SK-N-SH (cell line): ENCODE measurements at regions not wholly inside any gene's neighbourhood (a gene's known extent, or its start where the extent isn't known, plus 50 kb on each side); places are given as distances from the start of the nearest gene placed in this dataset.

Source experiments
- CTCF ChIA-PET: fragments of 300-600, 350-600 bp; formaldehyde crosslinking; extraction: SDS; loops from one replicate; lab custom pipeline; 2021; lab: Yijun Ruan, JAX
- POLR2A ChIA-PET: fragments of 350-600 bp; sonication (Branson Sonifier 250); formaldehyde crosslinking; extraction: SDS; loops from one replicate; lab custom pipeline; 2020; ENCODE audit warnings: antibody characterized with exemption, inconsistent platforms; lab: Yijun Ruan, JAX
- DNase-seq: peaks from one replicate; pipeline ENCODE4 v3.0.0; 2012
- H2AFZ ChIP-seq: fragments of 200-600 bp; sonication (generic); 2 replicates; pipeline ENCODE4 v1.8.1; 2016; ENCODE audit warnings: antibody characterized with exemption, mild to moderate bottlenecking, low read depth
- H3F3A ChIP-seq: fragments of 200-600 bp; sonication (generic); replicated peaks from 2 replicates; pipeline ENCODE3; 2016; ENCODE audit warnings: antibody characterized with exemption, mild to moderate bottlenecking; ENCODE audit not compliant: insufficient read depth
- H3K27ac ChIP-seq, 2 experiments: fragments of 200-500 bp in 1 of 2; fragments of 200-600 bp in 1 of 2; sonication (Bioruptor generic) in 1 of 2; sonication (generic), shearing (Covaris generic) in 1 of 2; 2 replicates each; pipeline versions ENCODE4 v1.5.1 to v1.6.1; 2014 to 2016; ENCODE audit warnings: low read depth in 2 of 2, inconsistent platforms in 1 of 2, low read length in 1 of 2, mild to moderate bottlenecking in 1 of 2, mixed read lengths in 1 of 2
- H3K27me3 ChIP-seq: fragments of 200-600 bp; sonication (generic), shearing (Covaris generic); 2 replicates; pipeline ENCODE4 v1.6.1; 2016; ENCODE audit warnings: mixed run types; ENCODE audit not compliant: insufficient read depth
- H3K36me3 ChIP-seq, 2 experiments: fragments of 200-500 bp in 1 of 2; fragments of 200-600 bp in 1 of 2; sonication (Bioruptor generic) in 1 of 2; sonication (generic) in 1 of 2; replicated peaks in 1 of 2; 2 replicates each; pipeline versions ENCODE3 to v1.5.1; 2014 to 2016; ENCODE audit warnings: low read length in 1 of 2, mild to moderate bottlenecking in 1 of 2; ENCODE audit not compliant: insufficient read depth in 2 of 2, control insufficient read depth in 1 of 2
- H3K4me1 ChIP-seq, 2 experiments: fragments of 200-500 bp in 1 of 2; fragments of 200-600 bp in 1 of 2; sonication (Bioruptor generic) in 1 of 2; sonication (generic), shearing (Covaris generic) in 1 of 2; 2 replicates each; pipeline versions ENCODE4 v1.5.1 to v1.6.1; 2014 to 2016; ENCODE audit warnings: low read depth in 1 of 2, low read length in 1 of 2, mixed run types in 1 of 2; ENCODE audit not compliant: insufficient read depth in 2 of 2, control insufficient read depth in 1 of 2
- H3K4me2 ChIP-seq: fragments of 200-600 bp; sonication (generic), shearing (Covaris generic); 2 replicates; pipeline ENCODE4 v1.6.1; 2017; ENCODE audit warnings: mixed run types
- H3K4me3 ChIP-seq, 2 experiments: fragments of 200-500 bp in 1 of 2; fragments of 200-600 bp in 1 of 2; sonication (Bioruptor generic) in 1 of 2; sonication (generic), shearing (Covaris generic) in 1 of 2; 2 replicates each; pipeline versions ENCODE4 v1.5.1 to v1.8.1; 2014 to 2016; ENCODE audit warnings: low read depth in 2 of 2, inconsistent platforms in 1 of 2, low read length in 1 of 2, mild to moderate bottlenecking in 1 of 2, mixed read lengths in 1 of 2, moderate library complexity in 1 of 2
- H3K79me2 ChIP-seq: fragments of 200-600 bp; sonication (generic); 2 replicates; pipeline ENCODE4 v1.8.1; 2017; ENCODE audit warnings: mild to moderate bottlenecking; ENCODE audit not compliant: insufficient read depth
- H3K9ac ChIP-seq: fragments of 200-600 bp; sonication (generic); 2 replicates; pipeline ENCODE4 v1.6.1; 2017; ENCODE audit warnings: mixed run types
- H3K9me2 ChIP-seq: fragments of 200-600 bp; sonication (generic); 2 replicates; pipeline ENCODE4 v1.6.1; 2017; ENCODE audit warnings: mixed run types
- H3K9me3 ChIP-seq: fragments of 200-600 bp; sonication (generic); 2 replicates; pipeline ENCODE4 v1.6.1; 2017; ENCODE audit warnings: mixed run types, mild to moderate bottlenecking, moderate library complexity
- H4K20me1 ChIP-seq: fragments of 200-600 bp; sonication (generic); 2 replicates; pipeline ENCODE4 v1.6.1; 2017; ENCODE audit warnings: mild to moderate bottlenecking, mixed run types; ENCODE audit not compliant: insufficient read depth
- CHD2 ChIP-seq: fragments of 150-350 bp; IDR thresholded peaks from 2 replicates; pipeline ENCODE4 v1.6.1; 2018; ENCODE audit warnings: low read length; ENCODE audit not compliant: partially characterized antibody
- ELF1 ChIP-seq: IDR thresholded peaks from 2 replicates; pipeline ENCODE4 v1.4.0; 2012
- EP300 ChIP-seq, 2 experiments: IDR thresholded peaks; 2 replicates each; pipeline versions ENCODE4 v1.4.0 to v1.6.1; 2012; ENCODE audit warnings: borderline replicate concordance in 1 of 2, low read depth in 1 of 2, low read length in 1 of 2
- EZH2phosphoT487 ChIP-seq: fragments of 200-600 bp; sonication (generic); IDR thresholded peaks from 2 replicates; pipeline ENCODE4 v1.6.1; 2017; ENCODE audit warnings: low read depth, mixed run types, mild to moderate bottlenecking, antibody characterized with exemption, moderate library complexity, borderline replicate concordance
- FOSL2 ChIP-seq: IDR thresholded peaks from 2 replicates; pipeline ENCODE4 v1.4.0; 2012; ENCODE audit warnings: low read depth, mild to moderate bottlenecking, moderate library complexity, borderline replicate concordance
- FOXJ3 ChIP-seq: sonication (generic); formaldehyde crosslinking; IDR thresholded peaks from 2 replicates; pipeline ENCODE4 v1.5.1; 2020; ENCODE audit warnings: mild to moderate bottlenecking, missing genetic modification reagents
- GABPA ChIP-seq: IDR thresholded peaks from 2 replicates; pipeline ENCODE4 v1.4.0; 2012; ENCODE audit warnings: low read depth, mild to moderate bottlenecking
- GATA2 ChIP-seq: sonication (generic); formaldehyde crosslinking; IDR thresholded peaks from 2 replicates; pipeline ENCODE4 v1.5.0; 2020; ENCODE audit warnings: mild to moderate bottlenecking, missing genetic modification reagents
- MEF2A ChIP-seq: IDR thresholded peaks from 2 replicates; pipeline ENCODE4 v1.4.0; 2012; ENCODE audit warnings: low read depth, borderline replicate concordance
- MXI1 ChIP-seq: IDR thresholded peaks from 2 replicates; pipeline ENCODE4 v1.6.1; 2012; ENCODE audit warnings: mild to moderate bottlenecking, low read depth, low read length, improper control_type of control experiment
- NFIC ChIP-seq: IDR thresholded peaks from 2 replicates; pipeline ENCODE4 v1.4.0; 2012; ENCODE audit warnings: borderline replicate concordance
- NRF1 ChIP-seq: IDR thresholded peaks from 2 replicates; pipeline ENCODE4 v1.6.1; 2012; ENCODE audit warnings: low read depth, mild to moderate bottlenecking, low read length
- RAD21 ChIP-seq: IDR thresholded peaks from 2 replicates; pipeline ENCODE4 v1.6.1; 2012; ENCODE audit warnings: mild to moderate bottlenecking, low read length
- SIN3A ChIP-seq: IDR thresholded peaks from 2 replicates; pipeline ENCODE4 v1.6.1; 2012; ENCODE audit warnings: low read depth, mild to moderate bottlenecking, low read length, moderate library complexity, borderline replicate concordance
- SMC3 ChIP-seq: IDR thresholded peaks from 2 replicates; pipeline ENCODE4 v1.6.1; 2012; ENCODE audit warnings: low read depth, low read length, improper control_type of control experiment
- TCF12 ChIP-seq: IDR thresholded peaks from 2 replicates; pipeline ENCODE4 v1.4.0; 2012
- YY1 ChIP-seq: IDR thresholded peaks from 2 replicates; pipeline ENCODE4 v1.4.0; 2012; ENCODE audit warnings: low read depth, mild to moderate bottlenecking
- WGBS: methylation state at CpG from one replicate; pipeline ENCODE4 v1.1.6; 2017; ENCODE audit warnings: low lambda C conversion rate; 5-methylcytosine and 5-hydroxymethylcytosine counted together
- TF ChIP-seq, protein P1 (sequence below): IDR thresholded peaks from 2 replicates; pipeline ENCODE4; 2012
- TF ChIP-seq, protein P2 (sequence below): fragments of 150-350 bp; IDR thresholded peaks from 2 replicates; pipeline ENCODE4 v1.6.1; 2017; ENCODE audit warnings: antibody characterized with exemption, low read length, low read depth, borderline replicate concordance
- TF ChIP-seq, protein P3 (sequence below): fragments of 200-600 bp; sonication (generic); IDR thresholded peaks from 2 replicates; pipeline ENCODE4 v1.6.1; 2017; ENCODE audit warnings: antibody characterized with exemption, mild to moderate bottlenecking, moderate library complexity
- TF ChIP-seq, protein P4 (sequence below): fragments of 150-350 bp; IDR thresholded peaks from 2 replicates; pipeline ENCODE4 v1.6.1; 2016; ENCODE audit warnings: mild to moderate bottlenecking, low read depth, low read length
- TF ChIP-seq, protein P5 (sequence below): IDR thresholded peaks from 2 replicates; pipeline ENCODE4 v1.4.0; 2012; ENCODE audit warnings: low read depth, borderline replicate concordance

DNA sequence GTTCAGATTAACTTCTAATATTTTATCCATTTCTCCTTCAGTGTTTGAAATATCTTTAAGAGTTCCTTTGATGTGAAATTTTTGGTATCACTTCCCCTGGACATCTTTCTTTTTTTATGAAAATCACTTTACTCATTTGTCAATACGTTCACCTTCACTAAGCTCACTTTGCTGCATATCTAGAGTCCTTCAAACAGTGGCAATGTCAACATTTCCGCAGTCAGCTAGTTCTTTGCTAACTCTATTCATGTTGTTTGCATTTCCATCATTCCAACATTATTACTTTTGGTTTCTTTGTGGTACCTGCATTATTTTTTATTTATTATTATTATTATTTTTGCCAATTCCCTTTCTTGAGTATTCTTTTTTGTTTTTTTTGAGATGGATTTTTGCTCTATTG, 203.0 kb downstream of the GPAT3 start:
- no peaks in the 10 kb centered on the region for H3F3A ChIP-seq
- no peaks in the 10 kb centered on the region for H3K4me1 ChIP-seq
- no peak overlapping the region for H3K4me3 ChIP-seq
- no peak overlapping the region for H2AFZ ChIP-seq
- CTCF ChIA-PET, result no interaction called here
- TF ChIP-seq YY1 (no peak), GABPA (no peak), MEF2A (no peak), NFIC (no peak), CHD2 (no peak), RAD21 (no peak), GATA2 (no peak), SIN3A (no peak), EZH2phosphoT487 (no peak), FOXJ3 (CRISPR knock-in tag) (no peak), MXI1 (no peak), NRF1 (no peak), ELF1 (no peak), EP300 (IDR thresholded peaks at IDR 0.05; ENCODE audit: borderline replicate concordance in 1 of 2, low read depth in 1 of 2, low read length in 1 of 2) (no peak)
- TF ChIP-seq, protein P1, sequence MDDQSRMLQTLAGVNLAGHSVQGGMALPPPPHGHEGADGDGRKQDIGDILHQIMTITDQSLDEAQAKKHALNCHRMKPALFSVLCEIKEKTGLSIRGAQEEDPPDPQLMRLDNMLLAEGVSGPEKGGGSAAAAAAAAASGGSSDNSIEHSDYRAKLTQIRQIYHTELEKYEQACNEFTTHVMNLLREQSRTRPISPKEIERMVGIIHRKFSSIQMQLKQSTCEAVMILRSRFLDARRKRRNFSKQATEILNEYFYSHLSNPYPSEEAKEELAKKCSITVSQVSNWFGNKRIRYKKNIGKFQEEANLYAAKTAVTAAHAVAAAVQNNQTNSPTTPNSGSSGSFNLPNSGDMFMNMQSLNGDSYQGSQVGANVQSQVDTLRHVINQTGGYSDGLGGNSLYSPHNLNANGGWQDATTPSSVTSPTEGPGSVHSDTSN, result no peak
- TF ChIP-seq, protein P2, sequence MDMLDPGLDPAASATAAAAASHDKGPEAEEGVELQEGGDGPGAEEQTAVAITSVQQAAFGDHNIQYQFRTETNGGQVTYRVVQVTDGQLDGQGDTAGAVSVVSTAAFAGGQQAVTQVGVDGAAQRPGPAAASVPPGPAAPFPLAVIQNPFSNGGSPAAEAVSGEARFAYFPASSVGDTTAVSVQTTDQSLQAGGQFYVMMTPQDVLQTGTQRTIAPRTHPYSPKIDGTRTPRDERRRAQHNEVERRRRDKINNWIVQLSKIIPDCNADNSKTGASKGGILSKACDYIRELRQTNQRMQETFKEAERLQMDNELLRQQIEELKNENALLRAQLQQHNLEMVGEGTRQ, result no peak
- TF ChIP-seq, all 33 proteins: peak for 0
- Histone ChIP-seq H3K36me3 (no peaks in the 10 kb centered on the region), H3K27me3 (no peaks in the 10 kb centered on the region; the same call in 1 of the 2 replicates), H3K79me2 (no peaks in the 10 kb centered on the region), H3K9me3 (no peaks in the 10 kb centered on the region), H3K27ac (no peak overlapping the region), H3K9ac (no peak overlapping the region), H4K20me1 (no peaks in the 10 kb centered on the region), H3K4me2 (no peak overlapping the region), H3K9me2 (no peaks in the 10 kb centered on the region)
- WGBS, result 5% methylated on average over 2 of the region's 2 CpGs
- POLR2A ChIA-PET, result no interaction called here
- DNase-seq, result no peak

DNA sequence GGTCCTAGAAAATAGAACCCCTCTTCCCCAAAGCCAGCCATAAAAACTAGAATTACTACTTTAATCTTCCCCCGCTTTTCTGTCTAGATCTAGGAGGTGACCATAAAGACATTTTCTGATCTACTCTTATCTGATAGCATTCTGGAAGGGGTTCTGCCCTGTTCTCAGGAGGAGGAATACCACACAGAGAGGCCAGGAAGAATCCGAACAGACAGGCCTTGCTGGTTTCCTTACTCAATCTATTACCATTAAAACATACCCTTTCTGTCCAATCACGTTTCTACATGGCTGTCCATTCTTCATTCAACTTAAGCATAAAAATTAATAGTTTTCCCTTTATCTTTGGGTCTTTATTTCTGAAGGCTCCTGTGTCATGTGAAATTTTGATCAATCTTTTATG, 198.7 kb downstream of the GPAT3 start:
- H3K27me3 ChIP-seq, result no peaks in the 10 kb centered on the region; the same call in 1 of the 2 replicates
- H3K9me2 ChIP-seq, result no peaks in the 10 kb centered on the region
- no peak overlapping the region for H3K9ac ChIP-seq
- H3K36me3 ChIP-seq, result no peaks in the 10 kb centered on the region
- no peak overlapping the region for H3K27ac ChIP-seq
- no peaks in the 10 kb centered on the region for H3K9me3 ChIP-seq
- ChIA-PET POLR2A (no interaction called here), CTCF (no interaction called here)
- H3K4me3 ChIP-seq, result no peak overlapping the region
- no peak overlapping the region for H2AFZ ChIP-seq
- H3F3A ChIP-seq, result no peaks in the 10 kb centered on the region
- no peaks in the 10 kb centered on the region for H3K79me2 ChIP-seq
- no peak overlapping the region for H3K4me2 ChIP-seq
- H3K4me1 ChIP-seq, result no peaks in the 10 kb centered on the region
- no peaks in the 10 kb centered on the region for H4K20me1 ChIP-seq
- WGBS, result 28% methylated on average over 3 of the region's 3 CpGs
- no peak for DNase-seq
- TF ChIP-seq, protein P3, sequence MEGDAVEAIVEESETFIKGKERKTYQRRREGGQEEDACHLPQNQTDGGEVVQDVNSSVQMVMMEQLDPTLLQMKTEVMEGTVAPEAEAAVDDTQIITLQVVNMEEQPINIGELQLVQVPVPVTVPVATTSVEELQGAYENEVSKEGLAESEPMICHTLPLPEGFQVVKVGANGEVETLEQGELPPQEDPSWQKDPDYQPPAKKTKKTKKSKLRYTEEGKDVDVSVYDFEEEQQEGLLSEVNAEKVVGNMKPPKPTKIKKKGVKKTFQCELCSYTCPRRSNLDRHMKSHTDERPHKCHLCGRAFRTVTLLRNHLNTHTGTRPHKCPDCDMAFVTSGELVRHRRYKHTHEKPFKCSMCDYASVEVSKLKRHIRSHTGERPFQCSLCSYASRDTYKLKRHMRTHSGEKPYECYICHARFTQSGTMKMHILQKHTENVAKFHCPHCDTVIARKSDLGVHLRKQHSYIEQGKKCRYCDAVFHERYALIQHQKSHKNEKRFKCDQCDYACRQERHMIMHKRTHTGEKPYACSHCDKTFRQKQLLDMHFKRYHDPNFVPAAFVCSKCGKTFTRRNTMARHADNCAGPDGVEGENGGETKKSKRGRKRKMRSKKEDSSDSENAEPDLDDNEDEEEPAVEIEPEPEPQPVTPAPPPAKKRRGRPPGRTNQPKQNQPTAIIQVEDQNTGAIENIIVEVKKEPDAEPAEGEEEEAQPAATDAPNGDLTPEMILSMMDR, result no peak
- no peak for TF ChIP-seq EZH2phosphoT487
- no peak for TF ChIP-seq FOSL2
- TF ChIP-seq FOXJ3 (CRISPR knock-in tag), result no peak
- TF ChIP-seq, protein P4, sequence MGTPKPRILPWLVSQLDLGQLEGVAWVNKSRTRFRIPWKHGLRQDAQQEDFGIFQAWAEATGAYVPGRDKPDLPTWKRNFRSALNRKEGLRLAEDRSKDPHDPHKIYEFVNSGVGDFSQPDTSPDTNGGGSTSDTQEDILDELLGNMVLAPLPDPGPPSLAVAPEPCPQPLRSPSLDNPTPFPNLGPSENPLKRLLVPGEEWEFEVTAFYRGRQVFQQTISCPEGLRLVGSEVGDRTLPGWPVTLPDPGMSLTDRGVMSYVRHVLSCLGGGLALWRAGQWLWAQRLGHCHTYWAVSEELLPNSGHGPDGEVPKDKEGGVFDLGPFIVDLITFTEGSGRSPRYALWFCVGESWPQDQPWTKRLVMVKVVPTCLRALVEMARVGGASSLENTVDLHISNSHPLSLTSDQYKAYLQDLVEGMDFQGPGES, result no peak
- TF ChIP-seq SIN3A, result no peak
- no peak for TF ChIP-seq TCF12
- TF ChIP-seq NFIC, result no peak
- no peak for TF ChIP-seq SMC3
- TF ChIP-seq ELF1, result no peak
- TF ChIP-seq RAD21, result no peak
- TF ChIP-seq, protein P5, sequence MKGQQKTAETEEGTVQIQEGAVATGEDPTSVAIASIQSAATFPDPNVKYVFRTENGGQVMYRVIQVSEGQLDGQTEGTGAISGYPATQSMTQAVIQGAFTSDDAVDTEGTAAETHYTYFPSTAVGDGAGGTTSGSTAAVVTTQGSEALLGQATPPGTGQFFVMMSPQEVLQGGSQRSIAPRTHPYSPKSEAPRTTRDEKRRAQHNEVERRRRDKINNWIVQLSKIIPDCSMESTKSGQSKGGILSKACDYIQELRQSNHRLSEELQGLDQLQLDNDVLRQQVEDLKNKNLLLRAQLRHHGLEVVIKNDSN, result no peak
- TF ChIP-seq, protein P2, result no peak
- no peak for TF ChIP-seq EP300 (IDR thresholded peaks at IDR 0.05; ENCODE audit: borderline replicate concordance in 1 of 2, low read depth in 1 of 2, low read length in 1 of 2)
- no peak for TF ChIP-seq YY1
